HG03432 (cell line): ENCODE measurements at regions not wholly inside any gene's neighbourhood (a gene's known extent, or its start where the extent isn't known, plus 50 kb on each side); places are given as distances from the start of the nearest gene placed in this dataset.

Experiments
- ATAC-seq: cut with Tn5 transposase; IDR thresholded peaks from one replicate; pipeline ENCODE4 v1.9.1; 2021; ENCODE audit warnings: mild to moderate bottlenecking, moderate library complexity; ENCODE audit not compliant: unreplicated experiment

GRCh38 chr21:40976198-40977109 is 129.5 kb upstream of the DSCAM start:
- no peak for ATAC-seq

- no peak for ATAC-seq
Measured at GRCh38 chr21:40985370-40985769, 138.4 kb upstream of the DSCAM start.

- no peak for ATAC-seq
Measured at GRCh38 chr21:40990366-40990765, 143.4 kb upstream of the DSCAM start.

- ATAC-seq, result no peak
Measured at GRCh38 chr21:40997831-40998230, 150.9 kb upstream of the DSCAM start.

GRCh38 chr21:41000838-41001237 is 153.9 kb upstream of the DSCAM start:
- ATAC-seq, result no peak

GRCh38 chr21:41006636-41007035 is 159.7 kb upstream of the DSCAM start:
- ATAC-seq, result no peak

- no peak for ATAC-seq
Measured at GRCh38 chr21:41008351-41008750, 159.6 kb upstream of the BACE2 start.

- ATAC-seq, result no peak
Measured at GRCh38 chr21:41008974-41009373, 159.0 kb upstream of the BACE2 start.

GRCh38 chr21:41009398-41010100 is 158.4 kb upstream of the BACE2 start:
- no peak for ATAC-seq

GRCh38 chr21:41010101-41010435 is 157.9 kb upstream of the BACE2 start:
- ATAC-seq, result no peak

- no peak for ATAC-seq
Measured at GRCh38 chr21:41011098-41011731, 156.7 kb upstream of the BACE2 start.

- no peak for ATAC-seq
Measured at GRCh38 chr21:41011951-41012366, 156.0 kb upstream of the BACE2 start.

- no peak for ATAC-seq
Measured at GRCh38 chr21:41012425-41012824, 155.5 kb upstream of the BACE2 start.

- ATAC-seq, result no peak
Measured at GRCh38 chr21:41016472-41016871, 151.5 kb upstream of the BACE2 start.

- ATAC-seq, result no peak
Measured at GRCh38 chr21:41018431-41018830, 149.5 kb upstream of the BACE2 start.

- ATAC-seq, result no peak
Measured at GRCh38 chr21:41023936-41024335, 144.0 kb upstream of the BACE2 start.

- no peak for ATAC-seq
Measured at GRCh38 chr21:41024341-41024740, 143.6 kb upstream of the BACE2 start.

- no peak for ATAC-seq
Measured at GRCh38 chr21:41024746-41025254, 143.2 kb upstream of the BACE2 start.

GRCh38 chr21:41029571-41029970 is 138.4 kb upstream of the BACE2 start:
- no peak for ATAC-seq

GRCh38 chr21:41031701-41032220 is 136.2 kb upstream of the BACE2 start:
- ATAC-seq, result no peak

GRCh38 chr21:41032541-41032940 is 135.4 kb upstream of the BACE2 start:
- ATAC-seq, result no peak
